ENCODE measurements at regions not wholly inside any gene's neighbourhood (a gene's known extent, or its start where the extent isn't known, plus 50 kb on each side); places are given as distances from the start of the nearest gene placed in this dataset.

GRCh38 chr13:103288114-103288513 lies 221.9 kb upstream of the SLC10A2 start:
- TF ChIP-seq, protein P1, sequence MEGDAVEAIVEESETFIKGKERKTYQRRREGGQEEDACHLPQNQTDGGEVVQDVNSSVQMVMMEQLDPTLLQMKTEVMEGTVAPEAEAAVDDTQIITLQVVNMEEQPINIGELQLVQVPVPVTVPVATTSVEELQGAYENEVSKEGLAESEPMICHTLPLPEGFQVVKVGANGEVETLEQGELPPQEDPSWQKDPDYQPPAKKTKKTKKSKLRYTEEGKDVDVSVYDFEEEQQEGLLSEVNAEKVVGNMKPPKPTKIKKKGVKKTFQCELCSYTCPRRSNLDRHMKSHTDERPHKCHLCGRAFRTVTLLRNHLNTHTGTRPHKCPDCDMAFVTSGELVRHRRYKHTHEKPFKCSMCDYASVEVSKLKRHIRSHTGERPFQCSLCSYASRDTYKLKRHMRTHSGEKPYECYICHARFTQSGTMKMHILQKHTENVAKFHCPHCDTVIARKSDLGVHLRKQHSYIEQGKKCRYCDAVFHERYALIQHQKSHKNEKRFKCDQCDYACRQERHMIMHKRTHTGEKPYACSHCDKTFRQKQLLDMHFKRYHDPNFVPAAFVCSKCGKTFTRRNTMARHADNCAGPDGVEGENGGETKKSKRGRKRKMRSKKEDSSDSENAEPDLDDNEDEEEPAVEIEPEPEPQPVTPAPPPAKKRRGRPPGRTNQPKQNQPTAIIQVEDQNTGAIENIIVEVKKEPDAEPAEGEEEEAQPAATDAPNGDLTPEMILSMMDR (IDR thresholded peaks at IDR 0.05; ENCODE audit: borderline replicate concordance) = no peak
- intact Hi-C loops (cut with micrococcal nuclease) = no loop called here
- Histone ChIP-seq H3K36me3 (no peaks in the 10 kb centered on the region), H3K27ac (replicated peaks) (no peak overlapping the region), H3K4me3 (no peak overlapping the region), H3K27me3 (ENCODE audit: low read depth) (no peaks in the 10 kb centered on the region), H3K9me3 (replicated peaks) (no peaks in the 10 kb centered on the region), H3K4me1 (no peaks in the 10 kb centered on the region)
- no peak for DNase-seq

DNA sequence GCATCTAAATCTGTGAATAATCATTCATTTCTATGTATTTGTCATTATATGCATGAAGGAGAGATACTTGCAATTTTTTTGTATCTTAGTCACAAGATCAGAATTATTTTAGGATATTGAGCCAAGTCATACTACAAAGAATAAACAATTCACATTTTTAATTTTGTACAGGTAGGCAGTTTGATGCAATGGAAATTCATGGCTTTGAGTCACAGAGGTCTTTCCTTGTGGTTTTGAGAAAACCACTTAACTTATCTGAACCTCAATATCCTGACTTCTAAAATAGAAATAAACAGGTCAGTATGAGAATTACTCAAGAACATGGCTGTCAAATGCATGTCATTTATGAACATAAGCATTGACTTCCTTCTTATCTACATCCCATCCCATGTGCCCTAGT lies 221.4 kb upstream of the SLC10A2 start:
- Histone ChIP-seq H3K27me3 (ENCODE audit: low read depth) (no peaks in the 10 kb centered on the region), H3K27ac (replicated peaks) (no peak overlapping the region), H3K4me1 (no peaks in the 10 kb centered on the region), H3K9me3 (replicated peaks) (no peaks in the 10 kb centered on the region), H3K36me3 (no peaks in the 10 kb centered on the region), H3K4me3 (no peak overlapping the region)
- no peak for DNase-seq
- TF ChIP-seq, protein P1 (IDR thresholded peaks at IDR 0.05; ENCODE audit: borderline replicate concordance) = no peak
- intact Hi-C loops (cut with micrococcal nuclease) = no loop called here

GRCh38 chr13:103284466-103284865 lies 218.2 kb upstream of the SLC10A2 start:
- Histone ChIP-seq H3K27me3 (ENCODE audit: low read depth) (no peaks in the 10 kb centered on the region), H3K4me1 (no peaks in the 10 kb centered on the region), H3K4me3 (no peak overlapping the region), H3K9me3 (replicated peaks) (no peaks in the 10 kb centered on the region), H3K36me3 (no peaks in the 10 kb centered on the region), H3K27ac (replicated peaks) (no peak overlapping the region)
- intact Hi-C loops (cut with micrococcal nuclease) = no loop called here
- DNase-seq = no peak
- TF ChIP-seq, protein P1 (IDR thresholded peaks at IDR 0.05; ENCODE audit: borderline replicate concordance) = no peak

DNA sequence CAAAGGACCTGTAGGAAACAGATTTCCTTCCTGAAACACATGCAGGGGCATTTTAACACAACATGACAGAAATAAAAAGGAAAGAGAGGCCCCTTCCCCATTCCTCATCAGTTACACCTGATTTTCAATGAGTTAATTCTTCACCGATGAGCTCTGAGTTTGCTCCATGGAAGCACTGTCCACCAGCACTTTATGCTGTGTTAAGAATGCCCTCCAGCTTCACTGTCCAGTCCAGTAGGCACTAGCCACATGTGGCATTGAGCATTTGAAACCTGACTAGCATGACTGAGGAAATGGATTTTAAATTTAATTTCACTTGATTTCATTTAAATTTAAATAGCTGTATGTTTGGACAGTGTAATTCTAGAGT lies 217.2 kb upstream of the SLC10A2 start:
- intact Hi-C loops (cut with micrococcal nuclease) = no loop called here
- Histone ChIP-seq H3K27me3 (ENCODE audit: low read depth) (no peaks in the 10 kb centered on the region), H3K4me1 (no peaks in the 10 kb centered on the region), H3K27ac (replicated peaks) (no peak overlapping the region), H3K4me3 (no peak overlapping the region), H3K36me3 (no peaks in the 10 kb centered on the region), H3K9me3 (replicated peaks) (no peaks in the 10 kb centered on the region)
- TF ChIP-seq, protein P1 (IDR thresholded peaks at IDR 0.05; ENCODE audit: borderline replicate concordance) = no peak
- DNase-seq = no peak

GRCh38 chr13:103282571-103283450 lies 216.6 kb upstream of the SLC10A2 start:
- TF ChIP-seq, protein P1 (IDR thresholded peaks at IDR 0.05; ENCODE audit: borderline replicate concordance) = no peak
- intact Hi-C loops (cut with micrococcal nuclease) = no loop called here
- no peak for DNase-seq

More at GRCh38 chr13:103282571-103283450, 216.6 kb upstream of the SLC10A2 start:
- no peaks in the 10 kb centered on the region for H3K36me3 ChIP-seq
- no peaks in the 10 kb centered on the region for H3K9me3 ChIP-seq (replicated peaks)
- H3K4me3 ChIP-seq = no peak overlapping the region
- H3K27me3 ChIP-seq (ENCODE audit: low read depth) = no peaks in the 10 kb centered on the region
- H3K27ac ChIP-seq (replicated peaks) = no peak overlapping the region
- no peaks in the 10 kb centered on the region for H3K4me1 ChIP-seq
